ENCODE measurements at regions not wholly inside any gene's neighbourhood (a gene's known extent, or its start where the extent isn't known, plus 50 kb on each side); places are given as distances from the start of the nearest gene placed in this dataset.

GRCh38 chr3:117184574-117184973 lies 475.0 kb downstream of the TUSC7 start:
- DNase-seq (ENCODE audit: low spot score) = no peak

GRCh38 chr3:117191245-117191644 lies 481.7 kb downstream of the TUSC7 start:
- no peak for DNase-seq (ENCODE audit: low spot score)

- DNase-seq (ENCODE audit: low spot score) = no peak
Measured at GRCh38 chr3:117192888-117193287, 483.3 kb downstream of the TUSC7 start.

DNA sequence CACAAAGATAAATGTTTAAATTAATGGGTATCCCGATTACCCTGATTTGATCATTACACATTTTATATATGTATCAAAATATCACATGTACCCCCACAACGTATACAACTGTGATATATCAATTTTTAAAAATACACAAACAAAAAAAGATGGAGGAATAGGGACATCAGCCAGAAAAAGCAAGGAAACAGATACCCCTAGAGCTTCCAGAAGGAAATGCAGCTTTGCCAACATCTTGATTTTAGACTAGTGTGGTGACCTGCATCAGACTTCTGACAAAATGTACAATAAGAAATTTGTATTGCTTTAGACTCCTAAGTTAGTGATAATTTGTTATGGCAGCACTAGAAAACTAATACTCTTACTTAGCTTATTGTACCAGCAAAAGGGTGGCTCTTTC lies 483.8 kb downstream of the TUSC7 start:
- no peak for DNase-seq (ENCODE audit: low spot score)

GRCh38 chr3:117195034-117195433 lies 485.5 kb downstream of the TUSC7 start:
- DNase-seq (ENCODE audit: low spot score) = no peak

DNA sequence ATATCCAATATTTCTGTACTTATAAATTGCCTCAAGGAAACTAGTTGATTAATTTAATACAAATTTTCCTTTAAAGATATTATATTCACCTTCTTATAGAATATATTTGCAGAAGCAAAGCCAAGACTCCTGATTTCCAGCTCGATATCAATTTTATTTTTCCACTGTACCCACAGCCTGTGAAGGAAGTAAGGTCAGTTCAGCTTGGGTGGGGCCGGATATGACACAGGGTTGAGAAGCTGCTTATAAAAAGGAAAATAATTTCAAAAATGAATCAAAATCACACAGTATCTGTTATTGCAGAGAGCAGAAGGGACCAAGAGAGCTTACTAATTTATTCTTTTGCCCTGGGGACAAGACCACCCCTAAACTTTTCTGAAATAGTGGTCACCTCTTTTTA lies 491.4 kb downstream of the TUSC7 start:
- DNase-seq (ENCODE audit: low spot score) = no peak

DNA sequence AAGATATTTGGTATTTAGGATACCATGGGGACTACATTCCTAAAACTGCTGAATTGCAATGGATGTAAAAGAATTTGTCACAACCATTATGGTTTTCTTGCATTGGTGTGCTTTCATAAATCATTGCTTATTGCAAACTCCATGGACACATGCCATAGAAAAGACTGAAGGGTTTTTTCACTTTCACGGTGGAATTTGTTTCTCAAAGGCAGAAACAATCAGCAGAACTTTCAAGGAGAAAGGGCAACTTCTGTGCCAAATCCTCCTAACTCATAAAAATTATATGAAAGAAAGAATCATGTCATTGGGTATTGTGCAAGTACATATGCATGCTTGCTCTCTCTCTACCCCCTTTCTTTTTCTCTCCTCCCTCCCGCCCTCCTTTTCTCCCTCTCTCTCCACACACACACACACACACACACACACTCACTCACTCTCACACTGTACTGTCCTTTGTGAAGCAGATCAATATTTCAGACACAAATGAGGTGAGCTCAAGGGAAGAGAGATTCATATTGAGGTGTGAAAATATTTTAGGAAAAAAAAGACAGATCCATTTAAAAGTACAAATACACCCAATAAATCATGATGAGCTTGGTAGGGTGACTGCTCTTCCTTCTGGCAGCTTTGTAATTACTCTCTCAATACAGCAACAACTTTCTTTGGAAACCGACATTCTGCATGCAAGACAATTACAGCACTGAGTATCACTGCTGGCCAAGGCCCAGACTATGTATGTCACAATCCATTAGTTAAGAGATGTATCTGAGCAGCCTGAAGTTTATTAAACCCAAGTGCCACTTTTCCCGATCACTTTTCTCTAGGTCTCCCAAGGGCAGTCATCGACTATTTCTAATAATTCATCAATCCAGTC lies 492.6 kb downstream of the TUSC7 start:
- no peak for DNase-seq (ENCODE audit: low spot score)

GRCh38 chr3:117217355-117217754 lies 507.8 kb downstream of the TUSC7 start:
- no peak for DNase-seq (ENCODE audit: low spot score)

DNA sequence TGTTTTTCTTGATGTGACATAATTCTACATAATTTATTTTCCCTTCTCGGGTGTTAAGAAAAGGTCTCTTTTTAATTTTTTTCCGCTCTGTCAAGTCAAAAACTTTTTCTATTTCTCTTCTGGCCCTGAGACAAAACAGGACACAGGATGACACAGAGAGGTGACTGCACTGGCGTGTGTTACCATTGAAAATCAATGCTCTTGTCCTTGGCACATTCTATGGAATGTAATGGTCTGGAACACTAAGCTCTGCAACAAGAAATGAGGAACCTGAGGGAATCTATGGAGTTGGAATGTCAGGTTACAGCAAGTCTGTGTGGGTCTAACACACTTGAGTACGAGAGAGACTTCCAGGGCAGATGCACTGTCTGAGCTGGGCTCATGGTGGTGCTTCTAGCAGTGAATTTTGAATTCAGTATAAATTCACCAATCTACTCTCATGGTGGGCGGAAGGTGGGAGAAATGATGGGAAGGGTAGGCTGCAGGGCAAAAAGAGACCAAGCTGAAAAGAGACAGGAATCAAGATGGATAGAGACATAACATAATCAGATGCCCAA lies 508.3 kb downstream of the TUSC7 start:
- DNase-seq (ENCODE audit: low spot score) = no peak

GRCh38 chr3:117218641-117219048 lies 509.1 kb downstream of the TUSC7 start:
- DNase-seq (ENCODE audit: low spot score) = no peak

DNA sequence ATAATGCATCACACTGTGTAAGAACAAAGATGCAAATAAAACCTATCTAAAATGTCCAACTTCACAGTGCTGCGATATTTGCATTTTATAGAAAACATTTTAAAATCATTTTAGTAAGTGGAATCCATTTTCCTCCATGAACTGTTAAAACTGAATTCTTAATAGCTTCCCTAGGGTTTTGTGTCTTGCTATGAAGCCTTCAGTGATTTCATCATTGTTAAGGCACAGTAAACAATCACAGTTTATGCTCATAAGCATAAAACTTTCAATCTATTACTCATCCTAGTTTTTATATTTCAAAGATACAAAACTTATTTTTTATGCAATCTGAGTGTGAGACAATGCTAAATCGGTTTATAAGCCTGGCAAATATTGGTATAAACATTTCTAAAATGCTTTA lies 509.7 kb downstream of the TUSC7 start:
- no peak for DNase-seq (ENCODE audit: low spot score)

GRCh38 chr3:117226932-117227331 lies 517.4 kb downstream of the TUSC7 start:
- DNase-seq (ENCODE audit: low spot score) = no peak

DNA sequence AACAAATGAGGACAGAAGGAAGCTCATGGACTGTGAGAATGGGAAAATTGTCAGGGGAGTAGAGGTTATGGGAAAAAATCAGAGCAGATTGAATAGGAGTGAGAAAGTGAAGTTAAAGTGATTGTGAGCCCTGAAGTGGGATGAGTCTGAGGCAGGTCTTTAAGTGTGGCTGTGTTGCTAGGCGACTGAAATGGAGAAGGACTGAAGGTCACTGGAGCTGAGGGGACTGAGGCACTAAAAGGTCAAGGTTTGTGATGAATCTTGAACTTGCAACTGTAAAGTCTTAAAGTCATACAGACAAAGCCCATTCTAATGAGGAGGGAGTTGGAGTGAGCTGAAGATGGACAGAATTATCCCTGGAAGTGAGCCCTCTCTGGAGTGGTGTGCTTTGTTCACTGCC lies 518.9 kb downstream of the TUSC7 start:
- no peak for DNase-seq (ENCODE audit: low spot score)

- DNase-seq (ENCODE audit: low spot score) = no peak
Measured at GRCh38 chr3:117230924-117231323, 521.3 kb downstream of the TUSC7 start.

GRCh38 chr3:117234331-117234730 lies 524.8 kb downstream of the TUSC7 start:
- no peak for DNase-seq (ENCODE audit: low spot score)

GRCh38 chr3:117235304-117235703 lies 525.7 kb downstream of the TUSC7 start:
- DNase-seq (ENCODE audit: low spot score) = no peak

- no peak for DNase-seq (ENCODE audit: low spot score)
Measured at GRCh38 chr3:117238806-117239205, 529.2 kb downstream of the TUSC7 start.

GRCh38 chr3:117243657-117244056 lies 534.1 kb downstream of the TUSC7 start:
- no peak for DNase-seq (ENCODE audit: low spot score)

DNA sequence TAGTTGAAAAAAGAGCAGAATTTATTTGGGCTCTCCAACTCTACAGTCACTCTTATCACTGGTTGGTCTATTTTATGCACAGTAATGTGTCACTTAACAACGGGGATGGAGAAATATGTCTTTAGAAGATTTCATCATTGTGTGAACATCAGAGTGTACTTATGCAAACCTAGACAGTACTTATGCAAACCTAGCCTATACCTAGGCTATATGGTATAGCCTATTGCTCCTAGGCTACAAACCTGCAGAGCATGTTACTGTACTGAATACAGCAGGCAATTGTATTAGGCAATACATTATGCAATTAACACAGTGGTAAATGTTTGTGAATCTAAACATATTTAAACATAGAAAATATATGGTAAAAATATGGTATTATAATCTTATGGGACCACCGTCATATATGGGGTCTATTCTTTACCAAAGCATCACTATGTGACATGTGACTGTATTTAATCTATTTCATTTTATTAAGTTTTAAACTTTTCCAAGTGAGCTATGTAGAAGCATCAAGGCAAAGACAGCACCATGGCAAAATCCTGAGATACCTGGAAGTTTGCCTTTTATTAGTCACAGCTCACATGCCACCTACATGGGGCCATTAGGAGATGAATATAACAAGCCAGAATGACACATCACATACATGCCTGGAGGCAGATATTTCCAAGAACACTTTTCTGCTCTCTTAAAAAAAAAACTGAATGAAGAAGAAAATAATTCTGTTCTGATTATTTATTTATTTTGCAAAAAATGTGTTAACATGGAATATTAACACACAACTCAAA lies 537.4 kb downstream of the TUSC7 start:
- DNase-seq (ENCODE audit: low spot score) = no peak

DNA sequence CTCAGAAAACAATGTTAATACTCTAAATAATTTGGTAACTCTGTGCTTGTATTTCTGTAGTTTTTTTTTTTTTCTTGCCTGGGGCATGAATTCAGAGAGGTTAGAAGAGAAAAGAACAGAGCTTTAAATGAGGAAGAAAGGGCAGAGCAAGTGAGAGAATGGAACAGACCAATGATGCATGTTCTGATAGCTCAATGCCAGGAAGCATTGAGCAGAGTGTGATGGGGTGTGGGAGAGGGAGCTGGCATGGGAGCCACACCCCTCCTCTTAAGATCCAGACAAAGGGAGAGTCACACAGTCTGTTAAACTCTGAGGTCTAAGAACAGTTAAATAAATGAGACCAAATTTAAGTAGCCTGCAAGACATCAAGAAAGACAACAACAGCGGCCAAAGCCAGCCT lies 538.6 kb downstream of the TUSC7 start:
- DNase-seq (ENCODE audit: low spot score) = no peak

DNA sequence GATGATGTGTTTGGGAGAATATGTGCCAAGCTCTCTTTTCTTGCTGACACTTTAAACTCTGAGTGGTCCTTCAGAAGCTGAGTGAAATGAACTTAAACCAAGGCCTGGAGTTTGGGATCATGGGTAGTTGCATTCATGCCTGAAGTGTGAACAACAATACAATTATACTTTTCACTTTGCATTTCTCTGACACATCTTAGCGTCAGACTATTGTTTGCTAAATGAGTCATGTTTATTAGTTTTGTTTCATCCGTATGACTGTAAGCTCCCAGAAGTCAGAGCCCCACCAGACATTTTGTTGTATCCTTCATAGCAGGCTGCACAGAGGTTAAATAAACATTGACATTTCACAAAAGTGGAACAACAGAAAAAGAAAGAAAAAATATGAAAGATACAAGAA lies 542.6 kb downstream of the TUSC7 start:
- DNase-seq (ENCODE audit: low spot score) = no peak

DNA sequence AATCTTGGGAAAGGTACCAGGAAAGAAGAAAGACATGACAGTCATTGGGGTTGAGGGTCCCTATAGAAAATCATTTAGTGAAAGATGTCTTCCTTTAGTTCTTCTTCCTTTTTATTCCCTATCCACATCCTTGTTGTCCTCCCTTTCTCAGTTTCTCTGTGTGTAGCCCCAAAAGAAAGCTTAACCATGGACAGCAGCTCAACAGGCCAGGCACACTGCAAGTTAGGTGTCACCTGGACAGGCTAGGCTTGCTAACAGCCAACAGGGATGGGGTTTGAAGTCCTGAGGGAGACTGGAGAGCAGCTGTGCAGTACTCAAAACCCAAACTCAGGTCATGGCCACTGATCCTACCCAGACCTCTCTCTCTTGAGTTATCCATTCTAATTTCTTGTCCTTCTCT lies 543.1 kb downstream of the TUSC7 start:
- DNase-seq (ENCODE audit: low spot score) = no peak

- DNase-seq (ENCODE audit: low spot score) = no peak
Measured at GRCh38 chr3:117253636-117254035, 544.1 kb downstream of the TUSC7 start.

Measured in activated CD4-positive, alpha-beta T cell treated with anti-CD3 and anti-CD28 coated beads, Interleukin-2, Interleukin-4, amounts not matched to agents 100 ng/mL and 50 ng/mL, durations not matched to agents 16 hours and 8 hours (primary cell).